ENCODE measurements at regions not wholly inside any gene's neighbourhood (a gene's known extent, or its start where the extent isn't known, plus 50 kb on each side); places are given as distances from the start of the nearest gene placed in this dataset.

- TF ChIP-seq TEAD4 (IDR thresholded peaks at IDR 0.05; ENCODE audit: low read depth, low read length) (no peak), RAD21 (IDR thresholded peaks at IDR 0.05 in 1 of 2, conservative IDR thresholded peaks at IDR 0.05 in 1 of 2; ENCODE audit: low read depth in 2 of 2, low read length in 2 of 2) (no peak)
Measured at GRCh38 chr4:10974371-10974770, 289.8 kb upstream of the CLNK start.

All from H1 (cell line).